ENCODE measurements at regions not wholly inside any gene's neighbourhood (a gene's known extent, or its start where the extent isn't known, plus 50 kb on each side); places are given as distances from the start of the nearest gene placed in this dataset.
"Not testable (repeated sequence)": the region's sequence is repeated elsewhere in the genome, so short reads cannot be mapped to it uniquely, and the experiment has no call there.

DNA sequence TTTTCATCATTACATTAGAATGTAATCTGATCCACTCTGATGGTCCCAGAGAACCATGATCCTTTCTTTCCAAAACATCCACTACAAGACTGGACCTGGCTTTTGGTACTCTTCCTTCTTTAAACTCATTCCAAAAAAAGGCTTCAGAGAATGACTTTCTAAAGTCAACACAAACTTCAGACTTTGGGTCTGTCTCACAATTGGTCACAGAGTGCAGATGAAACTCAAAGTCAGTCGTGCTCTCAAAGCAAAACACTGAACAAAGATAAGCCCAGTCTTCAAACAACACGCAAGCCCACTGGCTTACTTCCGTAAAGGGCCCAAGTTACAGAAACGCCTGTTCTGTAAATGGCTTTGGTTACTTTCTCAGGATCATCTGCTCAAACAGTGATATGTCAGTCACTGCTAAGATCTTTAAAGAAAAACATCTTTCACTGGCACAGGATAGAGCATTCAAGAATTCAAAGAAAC lies 250.9 kb upstream of the MKLN1 start:
- TF ChIP-seq, protein P1, sequence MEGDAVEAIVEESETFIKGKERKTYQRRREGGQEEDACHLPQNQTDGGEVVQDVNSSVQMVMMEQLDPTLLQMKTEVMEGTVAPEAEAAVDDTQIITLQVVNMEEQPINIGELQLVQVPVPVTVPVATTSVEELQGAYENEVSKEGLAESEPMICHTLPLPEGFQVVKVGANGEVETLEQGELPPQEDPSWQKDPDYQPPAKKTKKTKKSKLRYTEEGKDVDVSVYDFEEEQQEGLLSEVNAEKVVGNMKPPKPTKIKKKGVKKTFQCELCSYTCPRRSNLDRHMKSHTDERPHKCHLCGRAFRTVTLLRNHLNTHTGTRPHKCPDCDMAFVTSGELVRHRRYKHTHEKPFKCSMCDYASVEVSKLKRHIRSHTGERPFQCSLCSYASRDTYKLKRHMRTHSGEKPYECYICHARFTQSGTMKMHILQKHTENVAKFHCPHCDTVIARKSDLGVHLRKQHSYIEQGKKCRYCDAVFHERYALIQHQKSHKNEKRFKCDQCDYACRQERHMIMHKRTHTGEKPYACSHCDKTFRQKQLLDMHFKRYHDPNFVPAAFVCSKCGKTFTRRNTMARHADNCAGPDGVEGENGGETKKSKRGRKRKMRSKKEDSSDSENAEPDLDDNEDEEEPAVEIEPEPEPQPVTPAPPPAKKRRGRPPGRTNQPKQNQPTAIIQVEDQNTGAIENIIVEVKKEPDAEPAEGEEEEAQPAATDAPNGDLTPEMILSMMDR (conservative IDR thresholded peaks at IDR 0.05) = no peak
- H3K27ac ChIP-seq = no peak overlapping the region

DNA sequence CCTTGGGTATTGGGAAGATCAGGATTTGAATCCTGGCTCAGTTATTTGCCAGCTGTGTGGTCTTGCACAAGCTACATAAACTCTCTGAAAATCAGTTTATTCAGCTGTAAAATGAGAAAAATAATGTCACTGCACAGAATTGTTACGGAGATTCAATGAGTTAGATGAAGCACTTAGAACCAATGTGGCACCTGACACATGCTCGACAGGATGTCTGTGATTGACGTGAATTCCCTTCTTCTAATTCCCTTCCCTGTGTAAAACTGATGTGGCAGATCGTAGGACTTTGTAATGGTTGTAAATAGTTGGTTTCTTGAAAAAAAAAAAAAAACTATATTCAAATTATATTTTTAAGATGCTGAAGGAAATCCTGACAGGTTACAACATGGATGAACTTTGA lies 249.9 kb upstream of the MKLN1 start:
- TF ChIP-seq, protein P1 (conservative IDR thresholded peaks at IDR 0.05) = no peak
- no peak overlapping the region for H3K27ac ChIP-seq

GRCh38 chr7:131080754-131081153 lies 246.9 kb upstream of the MKLN1 start:
- TF ChIP-seq, protein P1 (conservative IDR thresholded peaks at IDR 0.05) = no peak
- H3K27ac ChIP-seq = no peak overlapping the region

- TF ChIP-seq, protein P1 (conservative IDR thresholded peaks at IDR 0.05) = no peak
- no peak overlapping the region for H3K27ac ChIP-seq
Measured at GRCh38 chr7:131081308-131081707, 246.4 kb upstream of the MKLN1 start.

- no peak overlapping the region for H3K27ac ChIP-seq
- TF ChIP-seq, protein P1 (conservative IDR thresholded peaks at IDR 0.05) = no peak
Measured at GRCh38 chr7:131083781-131084180, 243.9 kb upstream of the MKLN1 start.

DNA sequence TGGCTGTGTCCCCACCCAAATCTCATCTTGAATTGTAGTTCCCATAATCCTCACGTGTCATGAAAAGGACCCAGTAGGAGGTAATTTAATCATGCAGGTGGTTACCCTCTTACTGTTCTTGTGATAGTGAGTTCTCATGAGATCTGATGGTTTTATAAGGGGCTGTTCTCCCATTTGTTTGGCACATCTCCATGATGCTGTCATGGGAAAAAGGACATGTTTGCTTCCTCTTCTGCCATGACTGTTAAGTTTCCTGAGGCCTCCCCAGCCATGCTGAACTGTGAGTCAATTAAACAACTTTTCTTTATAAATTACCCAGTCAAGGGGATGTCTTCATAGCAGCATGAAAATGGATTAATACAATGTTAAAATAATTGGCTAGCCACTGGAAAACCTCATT lies 243.3 kb upstream of the MKLN1 start:
- not testable (repeated sequence) for H3K27ac ChIP-seq

GRCh38 chr7:131087756-131088658 lies 239.7 kb upstream of the MKLN1 start:
- TF ChIP-seq, protein P1 (conservative IDR thresholded peaks at IDR 0.05) = no peak
- no peak overlapping the region for H3K27ac ChIP-seq

DNA sequence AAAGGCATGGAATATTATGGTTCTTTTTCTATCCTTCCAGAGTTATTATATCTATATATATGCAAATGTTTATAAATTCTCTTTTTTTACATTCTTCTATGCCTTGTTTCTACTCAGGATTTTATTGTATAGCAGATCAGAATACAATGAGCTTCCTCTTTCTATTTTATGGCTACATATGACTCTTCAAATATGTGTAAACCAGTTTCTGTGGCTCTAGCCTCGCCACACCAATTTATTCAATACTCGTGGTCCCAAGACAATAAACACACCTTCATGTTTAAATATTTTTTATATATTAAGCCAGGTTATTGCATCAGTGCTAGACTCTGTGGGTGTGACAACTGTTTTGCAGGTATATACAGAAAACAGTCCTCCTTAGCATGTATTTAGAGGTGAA lies 237.5 kb upstream of the MKLN1 start:
- TF ChIP-seq, protein P1 (conservative IDR thresholded peaks at IDR 0.05) = no peak
- no peak overlapping the region for H3K27ac ChIP-seq
